ENCODE measurements at regions not wholly inside any gene's neighbourhood (a gene's known extent, or its start where the extent isn't known, plus 50 kb on each side); places are given as distances from the start of the nearest gene placed in this dataset.

GRCh38 chrX:13165266-13166189, 121.1 kb upstream of the FAM9C start:
- no peaks in the 10 kb centered on the region for H3K9me3 ChIP-seq
- no peak for DNase-seq (ENCODE audit: low spot score)
- H3K36me3 ChIP-seq = no peaks in the 10 kb centered on the region
- no peaks in the 10 kb centered on the region for H3K27me3 ChIP-seq (replicated peaks; ENCODE audit: insufficient read depth)
- TF ChIP-seq CTCF (IDR thresholded peaks at IDR 0.05) (no peak), POLR2AphosphoS5 (IDR thresholded peaks at IDR 0.05) (no peak), POLR2A (IDR thresholded peaks at IDR 0.05) (no peak)
- H3K4me3 ChIP-seq = no peak overlapping the region
- intact Hi-C loops (cut with DNase I) = no loop called here
- no peak overlapping the region for H3K27ac ChIP-seq
- 60% methylated on average over 6 of the region's 6 CpGs for whole genome bisulfite sequencing
- no peaks in the 10 kb centered on the region for H3K4me1 ChIP-seq (replicated peaks)

- no peak overlapping the region for H3K4me3 ChIP-seq
- no peaks in the 10 kb centered on the region for H3K9me3 ChIP-seq
- DNase-seq (ENCODE audit: low spot score) = no peak
- intact Hi-C loops (cut with DNase I) = no loop called here
- H3K36me3 ChIP-seq = no peaks in the 10 kb centered on the region
- H3K4me1 ChIP-seq (replicated peaks) = no peaks in the 10 kb centered on the region
- H3K27me3 ChIP-seq (replicated peaks; ENCODE audit: insufficient read depth) = no peaks in the 10 kb centered on the region
- WGBS = 57% methylated on average over 7 of the region's 7 CpGs
- no peak overlapping the region for H3K27ac ChIP-seq
- no peak for TF ChIP-seq CTCF (IDR thresholded peaks at IDR 0.05)
- no peak for TF ChIP-seq POLR2AphosphoS5 (IDR thresholded peaks at IDR 0.05)
- TF ChIP-seq POLR2A (IDR thresholded peaks at IDR 0.05) = no peak
Observed at GRCh38 chrX:13164611-13165010, 120.2 kb upstream of the FAM9C start.

GRCh38 chrX:13162772-13163410, 118.5 kb upstream of the FAM9C start:
- H3K27ac ChIP-seq = no peak overlapping the region
- no peaks in the 10 kb centered on the region for H3K27me3 ChIP-seq (replicated peaks; ENCODE audit: insufficient read depth)
- TF ChIP-seq CTCF (IDR thresholded peaks at IDR 0.05) (no peak), POLR2AphosphoS5 (IDR thresholded peaks at IDR 0.05) (no peak), POLR2A (IDR thresholded peaks at IDR 0.05) (no peak)
- no peaks in the 10 kb centered on the region for H3K9me3 ChIP-seq
- H3K36me3 ChIP-seq = no peaks in the 10 kb centered on the region
- 89% methylated on average over 4 of the region's 4 CpGs for WGBS
- DNase-seq (ENCODE audit: low spot score) = no peak
- no peak overlapping the region for H3K4me3 ChIP-seq
- intact Hi-C loops (cut with DNase I) = no loop called here
- H3K4me1 ChIP-seq (replicated peaks) = no peaks in the 10 kb centered on the region

- Histone ChIP-seq H3K4me1 (replicated peaks) (no peaks in the 10 kb centered on the region), H3K36me3 (no peaks in the 10 kb centered on the region), H3K4me3 (no peak overlapping the region), H3K27ac (no peak overlapping the region), H3K9me3 (no peaks in the 10 kb centered on the region), H3K27me3 (replicated peaks; ENCODE audit: insufficient read depth) (no peaks in the 10 kb centered on the region)
- intact Hi-C loops (cut with DNase I) = no loop called here
- TF ChIP-seq POLR2AphosphoS5 (IDR thresholded peaks at IDR 0.05) (no peak), POLR2A (IDR thresholded peaks at IDR 0.05) (no peak), CTCF (IDR thresholded peaks at IDR 0.05) (no peak)
- DNase-seq (ENCODE audit: low spot score) = no peak
Observed at GRCh38 chrX:13159886-13160285, 115.5 kb upstream of the FAM9C start.
